Central memory CD8-positive, alpha-beta T cell (primary cell): ENCODE measurements at regions not wholly inside any gene's neighbourhood (a gene's known extent, or its start where the extent isn't known, plus 50 kb on each side); places are given as distances from the start of the nearest gene placed in this dataset.

Source experiments
- ATAC-seq: fragments of 150-1000 bp; cut with Tn5 transposase; replicated peaks from 2 replicates; pipeline ENCODE4 v1.10.0; 2022; ENCODE audit warnings: mild to moderate bottlenecking, moderate FRiP score, moderate number of reproducible peaks; ENCODE audit not compliant: poor library complexity, severe bottlenecking; ENCODE audit errors: extremely low read depth
- DNase-seq, 2 donors: peaks; one replicate each; pipeline ENCODE4 v3.0.0; 2021; ENCODE audit warnings: low spot score in 2 of 2
- H3K27ac Mint-ChIP-seq: one replicate; pipeline ENCODE4 v1.8.0; 2022; ENCODE audit warnings: low read depth, mild to moderate bottlenecking, moderate library complexity, mixed read lengths
- H3K27me3 Mint-ChIP-seq: one replicate; pipeline ENCODE4 v1.8.0; 2022; ENCODE audit warnings: mixed read lengths
- H3K36me3 Mint-ChIP-seq: one replicate; pipeline ENCODE4 v1.8.0; 2022; ENCODE audit warnings: mild to moderate bottlenecking, moderate library complexity, mixed read lengths; ENCODE audit not compliant: insufficient read depth
- H3K4me1 Mint-ChIP-seq: one replicate; pipeline ENCODE4 v1.8.0; 2022; ENCODE audit warnings: mixed read lengths
- H3K4me3 Mint-ChIP-seq: one replicate; pipeline ENCODE4 v1.8.0; 2022; ENCODE audit warnings: mild to moderate bottlenecking, moderate library complexity, mixed read lengths
- H3K9me3 Mint-ChIP-seq: one replicate; pipeline ENCODE4 v1.8.0; 2022; ENCODE audit warnings: mixed read lengths

GRCh38 chr4:123127218-123127617 lies 204.8 kb upstream of the NUDT6 start:
- Mint-ChIP-seq H3K27me3 (no peaks in the 10 kb centered on the region), H3K4me3 (no peak overlapping the region), H3K4me1 (no peaks in the 10 kb centered on the region), H3K9me3 (no peaks in the 10 kb centered on the region), H3K27ac (no peak overlapping the region), H3K36me3 (no peaks in the 10 kb centered on the region)
- DNase-seq (no peak), ATAC-seq (no peak)

- ATAC-seq (no peak), DNase-seq (no peak)
- H3K36me3 Mint-ChIP-seq = no peaks in the 10 kb centered on the region
- no peaks in the 10 kb centered on the region for H3K4me1 Mint-ChIP-seq
- H3K27me3 Mint-ChIP-seq = no peaks in the 10 kb centered on the region
- H3K9me3 Mint-ChIP-seq = no peaks in the 10 kb centered on the region
- H3K27ac Mint-ChIP-seq = no peak overlapping the region
- no peak overlapping the region for H3K4me3 Mint-ChIP-seq
These were observed 205.5 kb upstream of the NUDT6 start for GRCh38 chr4:123127875-123128274.

- Mint-ChIP-seq H3K4me3 (no peak overlapping the region), H3K27ac (no peak overlapping the region), H3K36me3 (no peaks in the 10 kb centered on the region), H3K27me3 (no peaks in the 10 kb centered on the region), H3K9me3 (no peaks in the 10 kb centered on the region), H3K4me1 (no peaks in the 10 kb centered on the region)
- DNase-seq (no peak), ATAC-seq (no peak)
These were observed 211.1 kb upstream of the NUDT6 start for GRCh38 chr4:123133397-123134050.

GRCh38 chr4:123144616-123145015 lies 222.2 kb upstream of the NUDT6 start:
- DNase-seq = no peak

GRCh38 chr4:123158576-123158975 lies 236.2 kb upstream of the NUDT6 start:
- peaks cover 4% of the 10 kb centered on the region for H3K4me1 Mint-ChIP-seq
- H3K27ac Mint-ChIP-seq = no peak overlapping the region
- H3K4me3 Mint-ChIP-seq = no peak overlapping the region
- H3K27me3 Mint-ChIP-seq = no peaks in the 10 kb centered on the region
- DNase-seq (no peak), ATAC-seq (no peak)
- H3K36me3 Mint-ChIP-seq = no peaks in the 10 kb centered on the region
- H3K9me3 Mint-ChIP-seq = no peaks in the 10 kb centered on the region

More at GRCh38 chr4:123144616-123145015, 222.2 kb upstream of the NUDT6 start:
- Mint-ChIP-seq H3K36me3 (no peaks in the 10 kb centered on the region), H3K4me3 (no peak overlapping the region), H3K4me1 (no peaks in the 10 kb centered on the region), H3K27me3 (no peaks in the 10 kb centered on the region), H3K27ac (no peak overlapping the region), H3K9me3 (no peaks in the 10 kb centered on the region)
- no peak for ATAC-seq

GRCh38 chr4:123159479-123159878 lies 237.1 kb upstream of the NUDT6 start:
- peaks cover 4% of the 10 kb centered on the region for H3K4me1 Mint-ChIP-seq
- no peaks in the 10 kb centered on the region for H3K9me3 Mint-ChIP-seq
- ATAC-seq (no peak), DNase-seq (no peak)
- no peak overlapping the region for H3K4me3 Mint-ChIP-seq
- peaks cover 1% of the 10 kb centered on the region for H3K36me3 Mint-ChIP-seq
- H3K27ac Mint-ChIP-seq = no peak overlapping the region
- H3K27me3 Mint-ChIP-seq = no peaks in the 10 kb centered on the region

- H3K27me3 Mint-ChIP-seq = no peaks in the 10 kb centered on the region
- H3K9me3 Mint-ChIP-seq = no peaks in the 10 kb centered on the region
- ATAC-seq (no peak), DNase-seq (no peak)
- H3K27ac Mint-ChIP-seq = no peak overlapping the region
- peaks cover 4% of the 10 kb centered on the region for H3K4me1 Mint-ChIP-seq
- peaks cover 1% of the 10 kb centered on the region for H3K36me3 Mint-ChIP-seq
- no peak overlapping the region for H3K4me3 Mint-ChIP-seq
These were observed 233.7 kb upstream of the SPRY1 start for GRCh38 chr4:123162859-123163258.

- Mint-ChIP-seq H3K4me1 (peaks cover 4% of the 10 kb centered on the region), H3K36me3 (peaks cover 1% of the 10 kb centered on the region), H3K27ac (no peak overlapping the region), H3K27me3 (no peaks in the 10 kb centered on the region), H3K4me3 (no peak overlapping the region), H3K9me3 (no peaks in the 10 kb centered on the region)
- DNase-seq (no peak), ATAC-seq (no peak)
These were observed 233.1 kb upstream of the SPRY1 start for GRCh38 chr4:123163501-123163900.

- Mint-ChIP-seq H3K9me3 (no peaks in the 10 kb centered on the region), H3K27ac (no peak overlapping the region), H3K4me1 (no peaks in the 10 kb centered on the region), H3K27me3 (no peaks in the 10 kb centered on the region), H3K4me3 (no peak overlapping the region), H3K36me3 (peaks cover 1% of the 10 kb centered on the region)
- DNase-seq (no peak), ATAC-seq (no peak)
These were observed 230.6 kb upstream of the SPRY1 start for GRCh38 chr4:123166023-123166422.

- H3K9me3 Mint-ChIP-seq = no peaks in the 10 kb centered on the region
- no peak for DNase-seq
- no peak overlapping the region for H3K4me3 Mint-ChIP-seq
- peaks cover 1% of the 10 kb centered on the region for H3K36me3 Mint-ChIP-seq
- H3K4me1 Mint-ChIP-seq = no peaks in the 10 kb centered on the region
- no peaks in the 10 kb centered on the region for H3K27me3 Mint-ChIP-seq
- no peak overlapping the region for H3K27ac Mint-ChIP-seq
- no peak for ATAC-seq
These were observed 228.7 kb upstream of the SPRY1 start for GRCh38 chr4:123167931-123168330.

GRCh38 chr4:123168812-123169211 lies 227.8 kb upstream of the SPRY1 start:
- no peak for DNase-seq
- Mint-ChIP-seq H3K36me3 (peaks cover 1% of the 10 kb centered on the region), H3K4me1 (no peaks in the 10 kb centered on the region), H3K27me3 (no peaks in the 10 kb centered on the region), H3K9me3 (no peaks in the 10 kb centered on the region), H3K27ac (no peak overlapping the region), H3K4me3 (no peak overlapping the region)
- no peak for ATAC-seq

- Mint-ChIP-seq H3K27me3 (no peaks in the 10 kb centered on the region), H3K36me3 (no peaks in the 10 kb centered on the region)
- no peak for DNase-seq
These were observed 225.8 kb upstream of the SPRY1 start for GRCh38 chr4:123170843-123171242.

GRCh38 chr4:123176605-123177004 lies 220.0 kb upstream of the SPRY1 start:
- H3K9me3 Mint-ChIP-seq = no peaks in the 10 kb centered on the region
- no peak overlapping the region for H3K27ac Mint-ChIP-seq
- H3K36me3 Mint-ChIP-seq = peaks cover 2% of the 10 kb centered on the region
- no peak overlapping the region for H3K4me3 Mint-ChIP-seq
- no peaks in the 10 kb centered on the region for H3K27me3 Mint-ChIP-seq
- ATAC-seq (no peak), DNase-seq (no peak)
- no peaks in the 10 kb centered on the region for H3K4me1 Mint-ChIP-seq

More at GRCh38 chr4:123170843-123171242, 225.8 kb upstream of the SPRY1 start:
- Mint-ChIP-seq H3K4me3 (no peak overlapping the region), H3K27ac (no peak overlapping the region), H3K9me3 (no peaks in the 10 kb centered on the region), H3K4me1 (no peaks in the 10 kb centered on the region)
- no peak for ATAC-seq
